ENCODE measurements at regions not wholly inside any gene's neighbourhood (a gene's known extent, or its start where the extent isn't known, plus 50 kb on each side); places are given as distances from the start of the nearest gene placed in this dataset.

DNA sequence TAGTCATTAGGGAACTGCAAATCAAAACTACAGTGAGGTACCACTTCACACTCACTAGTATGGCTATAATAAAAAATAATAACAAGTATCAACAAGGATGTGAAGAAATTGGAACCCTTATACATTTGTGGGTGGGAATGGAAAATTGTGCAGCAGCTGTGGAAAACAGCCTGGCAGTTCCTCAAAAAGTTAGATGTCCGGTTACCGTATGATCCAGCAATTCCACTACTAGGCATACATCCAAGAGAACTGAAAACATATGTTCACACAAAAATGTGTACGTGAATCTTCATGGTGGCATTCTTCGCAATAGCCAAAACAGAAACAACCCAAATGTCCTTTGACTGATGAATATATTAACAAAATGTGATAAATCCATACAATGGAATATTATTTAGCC lies 187.9 kb upstream of the LYSMD4 start:
- Mint-ChIP-seq H3K9me3 (no peaks in the 10 kb centered on the region), H3K4me3 (no peak overlapping the region), H3K27me3 (peaks cover 21% of the 10 kb centered on the region), H3K4me1 (peaks cover 4% of the 10 kb centered on the region), H3K36me3 (no peaks in the 10 kb centered on the region), H3K27ac (no peak overlapping the region)

- no peaks in the 10 kb centered on the region for H3K9me3 Mint-ChIP-seq
- H3K27ac Mint-ChIP-seq, result no peak overlapping the region
- H3K4me3 Mint-ChIP-seq, result no peak overlapping the region
- peaks cover 15% of the 10 kb centered on the region for H3K27me3 Mint-ChIP-seq
- H3K4me1 Mint-ChIP-seq, result no peaks in the 10 kb centered on the region
- H3K36me3 Mint-ChIP-seq, result no peaks in the 10 kb centered on the region
Observed at GRCh38 chr15:99918072-99918471, 184.8 kb upstream of the LYSMD4 start.

DNA sequence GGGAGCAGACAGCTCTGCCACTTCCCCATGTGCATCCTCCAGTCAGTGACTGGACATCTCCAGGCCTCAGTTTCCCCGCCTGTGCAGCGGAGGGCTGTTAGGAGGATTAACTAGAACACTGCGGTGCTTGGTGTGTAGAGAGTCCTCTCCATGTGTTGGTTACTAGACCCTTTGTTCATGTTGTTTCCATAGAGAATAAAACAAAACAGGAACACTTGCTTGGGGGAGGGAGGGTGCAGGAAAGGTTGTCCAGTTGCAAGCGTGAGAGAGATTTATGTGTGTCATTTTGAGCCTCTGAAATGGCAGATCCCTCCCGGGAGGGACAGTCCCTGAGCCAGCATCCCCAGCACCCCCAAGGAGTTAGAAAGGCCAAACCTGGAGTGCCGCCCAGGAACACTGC lies 184.0 kb upstream of the LYSMD4 start:
- H3K27ac Mint-ChIP-seq, result no peak overlapping the region
- H3K9me3 Mint-ChIP-seq, result no peaks in the 10 kb centered on the region
- H3K27me3 Mint-ChIP-seq, result peaks cover 14% of the 10 kb centered on the region
- no peaks in the 10 kb centered on the region for H3K36me3 Mint-ChIP-seq
- no peaks in the 10 kb centered on the region for H3K4me1 Mint-ChIP-seq
- no peak overlapping the region for H3K4me3 Mint-ChIP-seq

DNA sequence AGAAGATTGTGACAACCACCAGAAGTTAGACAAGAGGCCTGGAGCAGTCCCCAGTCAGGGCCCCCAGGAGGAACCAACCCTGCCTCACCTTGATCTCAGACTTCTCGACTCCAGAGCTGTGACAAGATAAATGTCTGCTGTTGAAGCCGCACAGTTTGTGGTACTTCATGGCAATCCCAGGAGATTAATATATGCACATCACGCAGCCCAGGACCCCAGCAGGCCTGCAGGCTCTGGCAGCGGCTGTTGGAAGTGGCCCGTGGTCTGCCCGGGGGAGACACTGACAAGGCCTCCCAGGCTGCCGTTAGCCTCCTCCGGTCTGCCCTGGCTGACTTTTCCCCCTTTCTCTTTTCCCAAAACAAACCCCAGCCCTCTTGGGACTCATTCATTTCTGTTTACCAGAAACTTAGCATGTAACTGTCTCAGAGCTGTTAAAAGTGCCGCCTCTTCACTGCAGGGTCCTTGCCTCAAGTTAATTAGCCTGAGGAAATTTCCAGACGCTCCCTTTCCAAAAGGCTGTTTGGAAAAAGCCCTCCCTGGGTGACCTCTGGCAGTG lies 183.5 kb upstream of the LYSMD4 start:
- no peak overlapping the region for H3K27ac Mint-ChIP-seq
- peaks cover 14% of the 10 kb centered on the region for H3K27me3 Mint-ChIP-seq
- H3K9me3 Mint-ChIP-seq, result no peaks in the 10 kb centered on the region
- H3K4me3 Mint-ChIP-seq, result no peak overlapping the region
- H3K4me1 Mint-ChIP-seq, result no peaks in the 10 kb centered on the region
- no peaks in the 10 kb centered on the region for H3K36me3 Mint-ChIP-seq

DNA sequence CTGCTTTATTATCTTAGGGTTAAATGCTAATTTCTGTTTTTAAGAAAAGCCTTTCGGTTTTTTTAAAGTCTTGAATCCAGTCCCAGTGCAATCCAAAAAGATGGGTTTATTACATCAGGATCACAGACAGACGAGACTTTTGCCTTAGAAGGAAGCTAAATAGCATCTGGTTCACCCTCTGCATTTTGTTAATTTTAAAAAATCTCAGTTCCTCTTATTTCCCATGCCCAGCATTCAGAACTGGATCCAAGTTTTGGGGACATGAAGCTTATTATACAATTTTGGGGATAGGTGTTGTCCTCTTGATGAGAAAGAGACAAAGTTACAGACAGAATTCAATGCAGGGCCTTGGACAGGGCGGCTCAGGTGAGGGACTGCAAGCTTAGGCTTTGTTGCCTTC lies 181.5 kb upstream of the LYSMD4 start:
- H3K27ac Mint-ChIP-seq, result no peak overlapping the region
- H3K9me3 Mint-ChIP-seq, result no peaks in the 10 kb centered on the region
- no peak overlapping the region for H3K4me3 Mint-ChIP-seq

DNA sequence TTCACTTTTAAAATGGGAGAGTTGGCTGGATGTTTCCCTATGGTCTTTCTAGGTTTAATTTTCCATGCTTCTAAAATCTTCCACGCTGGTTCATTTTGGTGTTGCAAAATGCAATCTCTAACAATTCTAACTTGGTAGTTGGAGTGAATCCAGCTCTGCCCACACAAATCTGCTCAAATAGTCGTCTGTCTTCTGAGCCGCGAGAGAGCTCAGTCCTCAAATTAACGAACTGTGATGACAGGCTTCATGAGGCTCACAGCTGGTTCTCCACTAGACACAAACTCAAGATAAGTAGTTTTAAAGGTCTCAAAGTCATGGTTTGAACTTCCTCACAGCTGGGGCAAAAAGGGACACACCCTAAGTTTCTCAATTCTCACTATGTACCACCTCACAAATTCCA lies 178.6 kb upstream of the LYSMD4 start:
- no peak overlapping the region for H3K4me3 Mint-ChIP-seq
- no peak overlapping the region for H3K27ac Mint-ChIP-seq
- H3K36me3 Mint-ChIP-seq, result no peaks in the 10 kb centered on the region
- H3K9me3 Mint-ChIP-seq, result no peaks in the 10 kb centered on the region
- H3K4me1 Mint-ChIP-seq, result no peaks in the 10 kb centered on the region
- peaks cover 1% of the 10 kb centered on the region for H3K27me3 Mint-ChIP-seq

More for the DNA sequence above, 181.5 kb upstream of the LYSMD4 start:
- Mint-ChIP-seq H3K4me1 (no peaks in the 10 kb centered on the region), H3K36me3 (no peaks in the 10 kb centered on the region), H3K27me3 (peaks cover 12% of the 10 kb centered on the region)

- Mint-ChIP-seq H3K36me3 (no peaks in the 10 kb centered on the region), H3K4me1 (no peaks in the 10 kb centered on the region), H3K27ac (no peak overlapping the region), H3K9me3 (no peaks in the 10 kb centered on the region), H3K4me3 (no peak overlapping the region), H3K27me3 (no peaks in the 10 kb centered on the region)
Observed at GRCh38 chr15:99909592-99910295, 176.5 kb upstream of the LYSMD4 start.

DNA sequence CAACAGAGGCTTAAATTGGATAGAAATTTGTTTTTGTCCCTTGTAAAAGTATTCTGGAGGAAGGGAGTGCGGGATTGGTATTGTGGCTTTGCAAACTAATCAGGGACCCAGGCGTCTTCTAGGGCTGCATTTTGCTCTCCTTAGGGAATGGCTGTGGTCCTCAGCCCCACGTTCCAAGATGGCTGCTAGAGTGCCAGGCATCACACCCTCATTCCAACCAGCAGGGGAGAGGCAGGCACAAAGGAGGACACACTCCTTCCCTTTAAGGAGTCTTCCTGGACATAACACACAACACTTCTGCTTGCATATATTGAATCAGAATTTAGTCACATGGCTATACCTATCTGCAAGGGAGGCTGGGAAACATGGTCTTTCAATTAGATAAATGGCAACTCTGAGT lies 174.5 kb upstream of the LYSMD4 start:
- no peaks in the 10 kb centered on the region for H3K36me3 Mint-ChIP-seq
- no peaks in the 10 kb centered on the region for H3K9me3 Mint-ChIP-seq
- H3K27me3 Mint-ChIP-seq, result no peaks in the 10 kb centered on the region
- no peaks in the 10 kb centered on the region for H3K4me1 Mint-ChIP-seq
- no peak overlapping the region for H3K4me3 Mint-ChIP-seq
- H3K27ac Mint-ChIP-seq, result no peak overlapping the region

DNA sequence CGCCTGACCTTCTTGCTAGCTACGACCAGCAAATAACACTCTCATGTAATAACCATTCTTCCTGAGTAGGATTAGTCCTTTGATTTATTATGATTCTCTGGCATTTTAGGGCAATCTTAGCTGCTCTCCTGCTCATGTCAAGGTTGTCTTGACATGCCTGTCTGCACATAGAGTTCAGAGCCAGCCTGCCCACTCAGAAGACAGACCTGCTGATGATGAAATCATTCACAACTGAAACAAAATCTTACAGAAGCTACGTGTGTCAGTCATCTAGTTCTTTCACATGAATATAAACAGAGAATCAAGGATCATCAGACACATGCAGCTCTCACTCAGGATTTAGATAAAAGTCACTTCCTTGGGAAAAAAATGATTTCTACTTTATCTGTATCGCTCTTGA lies 173.6 kb upstream of the LYSMD4 start:
- Mint-ChIP-seq H3K4me3 (no peak overlapping the region), H3K27me3 (no peaks in the 10 kb centered on the region), H3K27ac (no peak overlapping the region), H3K4me1 (no peaks in the 10 kb centered on the region), H3K9me3 (no peaks in the 10 kb centered on the region), H3K36me3 (no peaks in the 10 kb centered on the region)

DNA sequence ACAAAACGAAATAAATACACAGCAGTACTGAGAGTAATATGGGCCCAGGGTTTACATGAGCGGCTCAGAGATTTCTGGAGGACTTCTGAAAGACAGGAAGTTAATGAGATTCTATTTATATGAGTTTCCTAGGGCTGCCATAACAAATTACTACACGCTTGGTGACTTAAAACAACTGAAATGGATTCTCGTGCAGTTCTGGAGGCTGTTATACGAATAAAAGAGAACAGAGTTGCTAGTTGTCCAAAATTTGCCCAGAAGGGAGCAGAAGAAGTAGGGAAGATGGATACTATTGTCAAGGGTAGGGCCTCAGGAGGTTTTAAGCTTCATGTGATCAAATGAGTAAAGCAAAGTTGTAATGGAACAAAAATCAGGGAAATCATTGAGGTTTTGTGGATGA lies 173.1 kb upstream of the LYSMD4 start:
- H3K4me3 Mint-ChIP-seq, result no peak overlapping the region

GRCh38 chr15:99902248-99902928 lies 169.2 kb upstream of the LYSMD4 start:
- H3K36me3 Mint-ChIP-seq, result peaks cover 5% of the 10 kb centered on the region
- peaks cover 5% of the 10 kb centered on the region for H3K9me3 Mint-ChIP-seq
- H3K27ac Mint-ChIP-seq, result no peak overlapping the region
- no peak overlapping the region for H3K4me3 Mint-ChIP-seq
- no peaks in the 10 kb centered on the region for H3K27me3 Mint-ChIP-seq
- no peaks in the 10 kb centered on the region for H3K4me1 Mint-ChIP-seq

More for the DNA sequence above, 173.1 kb upstream of the LYSMD4 start:
- Mint-ChIP-seq H3K4me1 (no peaks in the 10 kb centered on the region), H3K27me3 (no peaks in the 10 kb centered on the region), H3K9me3 (no peaks in the 10 kb centered on the region), H3K27ac (no peak overlapping the region), H3K36me3 (no peaks in the 10 kb centered on the region)

DNA sequence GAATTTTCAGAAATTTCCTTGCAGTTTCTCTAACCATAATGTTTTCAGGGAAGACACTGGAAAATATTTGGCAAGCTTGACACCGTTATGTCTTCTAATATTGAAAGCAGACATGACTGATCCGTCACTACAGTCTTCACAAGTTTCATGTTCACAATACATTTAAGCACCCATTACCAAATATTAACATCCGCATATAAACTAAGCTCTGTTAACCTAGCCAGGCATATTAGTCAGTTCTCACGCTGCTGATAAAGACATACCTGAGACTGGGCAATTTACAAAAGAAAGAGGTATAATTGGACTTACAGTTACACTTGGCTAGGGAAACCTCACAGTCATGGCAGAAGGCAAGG lies 162.7 kb upstream of the LYSMD4 start:
- peaks cover 20% of the 10 kb centered on the region for H3K36me3 Mint-ChIP-seq
- peaks cover 11% of the 10 kb centered on the region for H3K9me3 Mint-ChIP-seq
- H3K4me1 Mint-ChIP-seq, result no peaks in the 10 kb centered on the region
- no peak overlapping the region for H3K27ac Mint-ChIP-seq
- no peaks in the 10 kb centered on the region for H3K27me3 Mint-ChIP-seq
- no peak overlapping the region for H3K4me3 Mint-ChIP-seq

DNA sequence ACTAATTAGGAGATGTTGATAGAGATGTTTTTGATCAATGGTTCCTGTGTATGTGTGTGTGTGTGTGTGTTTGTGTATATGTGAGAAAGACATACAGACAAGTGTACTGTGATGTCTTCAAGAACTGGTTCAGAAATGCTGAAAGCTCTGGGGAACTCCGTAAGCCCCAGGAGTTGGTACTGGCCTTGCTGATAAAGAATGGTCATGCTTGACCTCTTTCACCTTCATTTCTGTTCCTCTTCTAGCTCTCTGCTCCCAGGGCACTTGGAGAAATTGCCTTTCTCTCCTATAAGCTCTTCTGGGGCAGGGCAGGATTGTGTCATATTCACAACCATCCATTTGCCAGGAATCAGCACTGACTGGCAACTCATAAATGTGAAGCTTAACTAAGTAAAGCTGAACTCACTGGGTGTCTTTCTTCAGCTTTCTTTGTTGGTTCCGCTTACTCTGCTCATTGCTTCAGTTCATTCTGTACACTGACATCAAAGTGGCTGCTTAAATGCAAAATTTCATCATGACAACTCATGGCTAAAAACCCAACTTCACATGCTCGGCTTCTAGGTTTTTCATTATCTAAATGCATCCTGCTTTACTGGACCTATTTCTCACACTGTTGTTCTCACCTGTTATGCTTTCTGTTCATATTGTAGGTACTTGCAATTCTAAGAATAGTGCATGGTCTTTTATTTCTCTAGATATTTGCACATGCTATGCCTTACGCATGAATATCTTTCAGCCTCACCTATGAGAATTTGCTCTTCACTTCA lies 162.1 kb upstream of the LYSMD4 start:
- no peaks in the 10 kb centered on the region for H3K27me3 Mint-ChIP-seq
- no peaks in the 10 kb centered on the region for H3K4me1 Mint-ChIP-seq
- H3K36me3 Mint-ChIP-seq, result peaks cover 20% of the 10 kb centered on the region
- H3K9me3 Mint-ChIP-seq, result peaks cover 11% of the 10 kb centered on the region
- H3K4me3 Mint-ChIP-seq, result no peak overlapping the region
- H3K27ac Mint-ChIP-seq, result no peak overlapping the region

- Mint-ChIP-seq H3K4me1 (no peaks in the 10 kb centered on the region), H3K27me3 (no peaks in the 10 kb centered on the region), H3K27ac (no peak overlapping the region), H3K4me3 (no peak overlapping the region), H3K9me3 (peaks cover 6% of the 10 kb centered on the region), H3K36me3 (peaks cover 17% of the 10 kb centered on the region)
Observed at GRCh38 chr15:99878835-99879234, 145.6 kb upstream of the LYSMD4 start.

DNA sequence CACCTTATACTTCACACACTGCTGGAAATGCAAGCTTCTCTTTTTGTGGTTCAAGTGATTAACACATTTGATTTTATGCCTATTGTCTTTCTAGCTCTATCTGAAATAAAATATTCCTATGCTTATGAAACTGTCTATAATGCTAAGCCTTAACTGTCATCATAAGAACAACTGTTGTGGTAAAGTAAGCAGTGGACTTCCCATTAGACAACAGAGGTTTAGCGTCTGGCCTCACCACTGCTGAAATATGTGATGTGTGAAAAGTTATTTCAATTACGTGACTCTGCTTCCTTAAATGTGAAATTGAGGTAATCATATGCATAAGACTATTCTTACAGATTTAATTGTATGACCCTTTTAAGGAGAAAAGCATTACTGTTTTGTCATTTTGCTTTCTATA lies 140.2 kb upstream of the LYSMD4 start:
- Mint-ChIP-seq H3K4me1 (no peaks in the 10 kb centered on the region), H3K27me3 (no peaks in the 10 kb centered on the region), H3K4me3 (no peak overlapping the region), H3K9me3 (no peaks in the 10 kb centered on the region), H3K36me3 (peaks cover 2% of the 10 kb centered on the region), H3K27ac (no peak overlapping the region)
